IPS-NIHi7 (cell line): ENCODE measurements at regions not wholly inside any gene's neighbourhood (a gene's known extent, or its start where the extent isn't known, plus 50 kb on each side); places are given as distances from the start of the nearest gene placed in this dataset.
"Not testable (repeated sequence)": the region's sequence is repeated elsewhere in the genome, so short reads cannot be mapped to it uniquely, and the experiment has no call there.

Source experiments
- DNase-seq: peaks from one replicate; pipeline ENCODE4 v3.0.0; 2012; ENCODE audit warnings: mixed read lengths; ENCODE audit errors: extremely low spot score

- no peak for DNase-seq
These were observed 583.2 kb downstream of the EBF1 start for GRCh38 chr5:158516521-158516920.

- DNase-seq: no peak
These were observed 584.7 kb downstream of the EBF1 start for GRCh38 chr5:158514986-158515359.

- no peak for DNase-seq
These were observed 585.3 kb downstream of the EBF1 start for GRCh38 chr5:158514319-158514985.

DNA sequence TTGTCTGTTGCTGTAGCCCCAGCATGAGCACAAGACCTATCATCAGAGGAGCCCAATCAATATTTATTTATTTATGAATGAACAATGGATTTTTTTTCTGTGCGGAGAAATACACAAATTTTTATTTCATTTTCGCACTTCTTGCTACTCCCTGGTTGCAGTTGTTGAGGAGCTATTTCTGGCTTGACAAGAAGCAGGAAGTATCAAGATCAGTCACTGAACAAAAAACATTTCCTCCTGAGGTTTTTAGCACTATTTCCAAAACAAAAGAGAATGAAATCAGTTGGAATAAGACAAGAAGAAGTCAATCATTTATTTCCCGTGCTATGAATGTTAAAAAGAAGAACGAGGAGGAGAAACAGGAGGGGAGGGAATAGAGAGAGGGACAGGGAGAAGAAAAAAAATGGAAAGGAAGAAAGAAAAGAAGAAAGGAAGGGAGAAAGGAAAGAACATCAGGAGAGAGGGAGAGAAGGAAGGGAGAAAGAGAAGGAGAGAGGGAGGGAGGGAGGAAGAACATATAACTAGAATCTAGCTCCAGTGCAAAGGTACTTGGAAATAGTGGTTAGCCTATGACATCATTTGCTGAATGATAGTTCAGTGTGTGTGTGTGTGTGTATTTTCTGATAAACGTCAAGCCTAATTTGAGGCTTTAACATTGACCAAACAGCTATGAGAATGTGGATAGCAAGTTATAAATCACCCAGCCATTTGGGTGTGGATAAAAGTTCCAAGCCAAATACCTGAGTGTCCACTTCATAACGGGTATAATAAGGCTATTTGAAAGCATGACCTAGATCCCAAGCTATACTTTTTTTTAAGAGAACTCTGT lies 586.0 kb downstream of the EBF1 start:
- no peak for DNase-seq

DNA sequence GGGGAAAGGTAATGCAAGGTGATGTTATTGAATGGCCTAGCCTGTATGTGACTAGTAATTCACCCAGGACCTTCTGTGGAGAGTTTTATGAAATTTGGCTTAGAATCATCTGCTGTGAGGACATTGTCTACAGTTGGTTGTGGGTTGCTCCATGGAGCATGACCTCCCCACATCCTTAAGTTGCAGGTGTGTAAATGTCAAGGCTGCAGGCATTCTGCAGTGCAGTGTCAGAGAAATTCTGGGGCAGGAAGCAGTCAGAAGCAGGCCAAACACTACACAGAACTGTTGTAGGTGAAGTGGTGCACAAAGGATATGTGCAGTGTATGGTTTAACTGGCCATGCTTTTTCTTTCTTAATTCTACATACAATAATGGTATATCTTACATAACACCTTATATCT lies 588.3 kb downstream of the EBF1 start:
- no peak for DNase-seq

DNA sequence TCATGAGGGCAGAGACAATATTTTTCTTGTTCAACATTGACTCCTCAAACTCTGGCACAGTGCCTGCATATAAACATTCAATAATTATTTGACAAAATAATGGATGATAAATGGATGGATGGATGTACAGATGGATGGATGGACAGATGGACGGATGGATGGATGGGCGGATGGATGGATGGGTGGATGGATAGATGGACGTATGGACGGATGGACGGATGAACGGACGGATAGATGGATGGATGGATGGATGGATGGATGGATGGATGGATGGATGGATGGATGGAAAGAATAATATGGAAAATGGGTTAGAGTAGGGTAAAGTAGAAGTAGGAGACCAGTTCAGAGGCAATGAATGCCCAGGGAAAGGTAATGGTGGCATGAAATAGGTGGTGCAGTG lies 589.2 kb downstream of the EBF1 start:
- DNase-seq: no peak

- no peak for DNase-seq
These were observed 593.1 kb downstream of the EBF1 start for GRCh38 chr5:158506648-158507047.

DNA sequence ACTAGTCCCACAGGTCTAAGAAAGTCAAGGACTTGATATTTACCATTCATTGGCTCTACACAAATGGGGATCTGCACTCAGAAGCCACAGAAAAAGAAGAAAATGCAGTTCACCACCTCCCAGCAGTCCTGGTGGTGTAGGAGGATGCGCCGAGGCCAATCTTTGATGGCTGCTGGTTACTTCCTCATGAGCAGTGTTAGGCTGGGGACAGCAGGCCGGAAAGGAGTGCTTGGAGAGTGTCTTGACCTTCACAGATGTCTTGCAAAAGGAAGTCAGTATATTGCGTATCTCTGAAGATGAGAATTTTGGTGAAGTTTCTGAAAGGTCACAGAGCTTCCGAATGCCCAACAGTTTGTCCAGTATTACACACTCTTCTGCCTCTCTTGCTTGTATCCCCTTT lies 597.0 kb downstream of the EBF1 start:
- DNase-seq: no peak

DNA sequence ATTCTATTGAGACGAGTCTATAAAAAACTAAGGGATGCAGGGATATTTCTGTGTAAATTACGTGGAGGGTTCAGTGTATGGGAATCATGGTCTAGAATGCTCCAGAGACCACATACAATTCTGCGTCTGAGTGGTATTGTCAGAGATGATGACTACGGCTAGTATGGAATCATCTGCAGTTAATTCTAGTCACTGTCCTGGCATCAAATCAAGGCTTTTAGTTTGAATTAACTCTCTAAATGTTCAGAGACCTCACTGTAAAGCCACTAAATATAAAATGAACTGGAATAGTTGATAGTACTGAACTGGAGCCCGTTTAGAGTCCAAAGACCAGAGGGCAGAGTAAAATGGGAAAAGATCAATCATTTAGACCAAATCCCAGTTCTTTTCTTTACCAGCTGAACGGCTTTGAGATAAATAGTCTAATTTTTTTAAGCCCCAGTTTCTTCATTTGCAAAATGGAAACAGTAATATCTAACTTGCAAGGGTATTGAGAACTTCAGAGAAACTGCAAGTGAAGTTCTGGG lies 599.8 kb downstream of the EBF1 start:
- no peak for DNase-seq

DNA sequence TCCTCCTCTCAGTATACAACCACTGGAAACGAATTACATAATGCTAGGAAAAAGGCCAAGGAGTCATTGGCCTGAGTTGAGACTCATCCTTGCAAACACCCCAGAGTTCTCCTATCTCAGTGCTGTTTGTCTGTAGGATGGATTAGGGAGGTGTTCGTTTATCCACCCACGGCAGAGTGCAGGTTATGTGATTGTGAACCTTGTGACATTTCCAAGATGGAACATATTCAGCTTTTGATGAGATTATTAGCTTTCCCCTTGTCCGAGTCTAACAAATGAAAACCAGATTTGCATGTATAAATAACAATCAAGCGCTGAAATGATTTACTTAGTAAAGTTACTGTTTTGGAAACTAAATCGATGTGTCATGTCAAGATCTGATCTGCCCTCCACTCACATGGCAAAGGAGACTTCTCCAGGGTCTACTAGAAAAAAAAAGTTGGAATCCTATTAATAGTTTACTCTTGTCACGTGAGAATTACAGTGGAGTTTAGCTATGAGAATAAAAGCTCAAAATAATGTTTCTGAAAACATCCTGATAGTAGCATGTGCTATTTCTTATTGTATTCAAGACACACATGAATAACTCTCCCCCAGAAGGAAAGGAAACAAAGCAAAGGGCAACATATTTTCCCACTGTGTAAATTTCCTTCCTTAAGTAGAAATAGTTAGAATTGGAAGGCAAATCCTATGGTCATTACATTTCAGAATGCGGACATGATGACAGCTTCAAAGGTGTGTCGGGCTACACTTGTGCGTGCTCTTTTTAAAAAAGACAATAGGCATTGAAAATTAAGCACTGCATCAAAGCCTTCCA lies 600.4 kb downstream of the EBF1 start:
- no peak for DNase-seq

- DNase-seq: no peak
These were observed 603.1 kb downstream of the EBF1 start for GRCh38 chr5:158496624-158497023.

GRCh38 chr5:158494541-158494940 lies 605.2 kb downstream of the EBF1 start:
- no peak for DNase-seq

- DNase-seq: not testable (repeated sequence)
These were observed 605.7 kb downstream of the EBF1 start for GRCh38 chr5:158494044-158494443.

DNA sequence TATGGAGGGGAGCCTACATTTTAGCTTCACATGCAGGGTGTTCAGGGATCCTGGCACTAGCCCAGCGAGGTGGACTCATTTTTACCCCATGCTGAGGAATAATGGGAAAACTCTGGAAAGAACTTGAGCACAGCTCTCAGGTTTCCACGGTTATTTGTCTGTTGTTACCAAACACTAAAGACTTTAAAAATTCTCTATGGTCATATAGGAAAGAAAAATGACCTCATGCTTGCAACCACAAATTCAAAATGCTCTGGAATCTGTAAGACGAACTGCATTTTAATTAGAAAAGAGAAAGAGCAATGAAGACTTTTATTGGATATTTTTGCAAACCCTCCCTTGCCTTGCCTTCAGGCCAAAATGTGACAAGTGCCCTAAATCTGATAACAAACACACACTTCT lies 606.9 kb downstream of the EBF1 start:
- no peak for DNase-seq

GRCh38 chr5:158492136-158492535 lies 607.6 kb downstream of the EBF1 start:
- DNase-seq: no peak

GRCh38 chr5:158487664-158488063 lies 612.1 kb downstream of the EBF1 start:
- no peak for DNase-seq

GRCh38 chr5:158487156-158487555 lies 612.6 kb downstream of the EBF1 start:
- DNase-seq: no peak

DNA sequence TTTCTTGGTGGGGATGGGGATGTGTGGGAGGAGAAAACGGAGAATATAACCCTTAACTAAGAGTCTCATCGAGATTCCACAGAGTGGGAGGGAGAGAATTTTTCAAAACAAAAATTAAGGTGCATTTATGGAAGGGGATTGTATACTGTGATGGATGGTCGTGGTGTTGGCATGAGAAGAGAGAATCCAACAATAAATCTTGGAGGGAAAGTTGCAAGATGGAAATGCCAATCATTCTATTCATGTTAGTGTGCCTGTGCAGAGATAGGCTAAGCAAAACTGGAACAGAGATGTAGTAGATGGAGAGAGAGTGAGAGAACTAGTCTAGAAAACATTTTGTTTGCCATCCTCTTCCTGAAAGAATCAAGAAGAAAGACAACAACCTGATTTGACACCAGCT lies 613.1 kb downstream of the EBF1 start:
- DNase-seq: no peak

GRCh38 chr5:158485604-158486081 lies 614.1 kb downstream of the EBF1 start:
- DNase-seq: no peak

- DNase-seq: no peak
These were observed 614.7 kb downstream of the EBF1 start for GRCh38 chr5:158485047-158485446.

DNA sequence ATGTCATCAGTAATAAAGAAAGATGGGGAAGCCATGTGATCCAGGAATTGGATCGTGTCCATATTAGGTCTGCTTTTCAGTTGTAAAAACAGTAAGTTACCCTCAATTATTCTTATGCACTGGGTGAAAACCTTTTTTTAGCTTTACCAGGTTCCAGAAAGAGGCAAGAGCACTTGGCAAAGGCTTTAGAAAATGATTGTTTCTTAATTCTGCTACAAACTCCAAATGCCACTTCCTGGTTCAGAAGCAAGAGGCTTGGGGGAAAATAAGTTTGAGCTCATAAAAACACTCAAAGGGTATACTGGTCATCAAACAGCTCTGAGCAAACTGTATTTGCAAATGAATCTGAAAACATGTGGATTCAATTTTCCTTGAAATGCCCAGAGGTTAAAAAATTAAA lies 615.6 kb downstream of the EBF1 start:
- DNase-seq: no peak

GRCh38 chr5:158483281-158483860 lies 616.3 kb downstream of the EBF1 start:
- no peak for DNase-seq
